Spinal cord (tissue), 9 donors: ENCODE measurements at regions not wholly inside any gene's neighbourhood (a gene's known extent, or its start where the extent isn't known, plus 50 kb on each side); places are given as distances from the start of the nearest gene placed in this dataset.
A peak's percentile ranks its signal among the peaks of the same experiment; 100 is the strongest.

Experiments
- DNase-seq, 6 donors: peaks; one replicate each; pipeline versions ENCODE4 v3.0.0 to v3.0.0-alpha.2; 2013 to 2015; ENCODE audit warnings: low spot score in 6 of 6, low read depth in 4 of 6
- H3K27ac ChIP-seq: one replicate; pipeline ENCODE4 v1.5.1; 2013; ENCODE audit warnings: low read depth, low read length, control low read depth
- H3K27me3 ChIP-seq: one replicate; pipeline ENCODE4 v1.6.1; 2013; ENCODE audit warnings: low read length; ENCODE audit not compliant: control insufficient read depth, insufficient read depth
- H3K36me3 ChIP-seq: one replicate; pipeline ENCODE4 v1.6.1; 2013; ENCODE audit warnings: low read length; ENCODE audit not compliant: control insufficient read depth, insufficient read depth
- H3K4me1 ChIP-seq: one replicate; pipeline ENCODE4 v1.6.1; 2013; ENCODE audit warnings: low read length; ENCODE audit not compliant: control insufficient read depth, insufficient read depth
- H3K4me3 ChIP-seq: one replicate; pipeline ENCODE4 v1.5.1; 2013; ENCODE audit warnings: low read depth, low read length, control low read depth
- H3K9me3 ChIP-seq: one replicate; pipeline ENCODE4 v1.6.1; 2013; ENCODE audit warnings: low read length; ENCODE audit not compliant: control insufficient read depth, insufficient read depth
- WGBS: methylation state at CpG from one replicate; pipeline ENCODE4 v1.1.5; 2013; ENCODE audit warnings: missing lambda C conversion rate; ENCODE audit not compliant: insufficient coverage; 5-methylcytosine and 5-hydroxymethylcytosine counted together
- donor health status: healthy.

GRCh38 chr5:17426104-17426749 is 71.8 kb upstream of the TAF11L2 start:
- H3K4me3 ChIP-seq = no peak overlapping the region
- no peaks in the 10 kb centered on the region for H3K4me1 ChIP-seq
- DNase-seq = no peak
- WGBS = no CpG with 5 or more reads among the region's 2 CpGs
- no peaks in the 10 kb centered on the region for H3K36me3 ChIP-seq
- H3K27ac ChIP-seq = no peak overlapping the region
- H3K27me3 ChIP-seq = no peaks in the 10 kb centered on the region
- no peaks in the 10 kb centered on the region for H3K9me3 ChIP-seq

- H3K27ac ChIP-seq = no peak overlapping the region
- H3K9me3 ChIP-seq = no peaks in the 10 kb centered on the region
- 72% methylated on average over 5 of the region's 7 CpGs for WGBS
Measured at GRCh38 chr5:17428176-17428800, 69.7 kb upstream of the TAF11L2 start.

GRCh38 chr5:17429353-17429752 is 68.7 kb upstream of the TAF11L2 start:
- H3K36me3 ChIP-seq = no peaks in the 10 kb centered on the region
- DNase-seq = no peak
- WGBS = 71% methylated on average over 1 of the region's 4 CpGs
- H3K9me3 ChIP-seq = no peaks in the 10 kb centered on the region
- H3K27ac ChIP-seq = no peak overlapping the region
- no peaks in the 10 kb centered on the region for H3K27me3 ChIP-seq
- no peak overlapping the region for H3K4me3 ChIP-seq
- H3K4me1 ChIP-seq = no peaks in the 10 kb centered on the region

More at GRCh38 chr5:17428176-17428800, 69.7 kb upstream of the TAF11L2 start:
- Histone ChIP-seq H3K4me1 (no peaks in the 10 kb centered on the region), H3K27me3 (no peaks in the 10 kb centered on the region), H3K36me3 (no peaks in the 10 kb centered on the region), H3K4me3 (no peak overlapping the region)
- DNase-seq = no peak

- Histone ChIP-seq H3K9me3 (no peaks in the 10 kb centered on the region), H3K4me1 (no peaks in the 10 kb centered on the region), H3K27ac (no peak overlapping the region), H3K4me3 (no peak overlapping the region), H3K27me3 (no peaks in the 10 kb centered on the region), H3K36me3 (no peaks in the 10 kb centered on the region)
- DNase-seq = no peak
- WGBS = 91% methylated on average over 2 of the region's 5 CpGs
Measured at GRCh38 chr5:17430241-17430640, 67.8 kb upstream of the TAF11L2 start.

- Histone ChIP-seq H3K27me3 (no peaks in the 10 kb centered on the region), H3K36me3 (no peaks in the 10 kb centered on the region), H3K4me1 (no peaks in the 10 kb centered on the region), H3K27ac (no peak overlapping the region), H3K9me3 (no peaks in the 10 kb centered on the region), H3K4me3 (no peak overlapping the region)
- DNase-seq = no peak
- WGBS = 98% methylated on average over 5 of the region's 8 CpGs
Measured at GRCh38 chr5:17431272-17432050, 66.6 kb upstream of the TAF11L2 start.

GRCh38 chr5:17432569-17432968 is 65.5 kb upstream of the TAF11L2 start:
- Histone ChIP-seq H3K9me3 (no peaks in the 10 kb centered on the region), H3K36me3 (no peaks in the 10 kb centered on the region), H3K4me3 (no peak overlapping the region), H3K27me3 (no peaks in the 10 kb centered on the region), H3K4me1 (no peaks in the 10 kb centered on the region), H3K27ac (no peak overlapping the region)
- DNase-seq = no peak
- no CpG with 5 or more reads among the region's 3 CpGs for WGBS

- WGBS = no CpG with 5 or more reads among the region's 6 CpGs
Measured at GRCh38 chr5:17433406-17433805, 64.6 kb upstream of the TAF11L2 start.

GRCh38 chr5:17434982-17435381 is 63.0 kb upstream of the TAF11L2 start:
- no peak for DNase-seq
- Histone ChIP-seq H3K4me1 (no peaks in the 10 kb centered on the region), H3K9me3 (no peaks in the 10 kb centered on the region), H3K27me3 (no peaks in the 10 kb centered on the region), H3K36me3 (no peaks in the 10 kb centered on the region), H3K4me3 (no peak overlapping the region), H3K27ac (no peak overlapping the region)

More at GRCh38 chr5:17433406-17433805, 64.6 kb upstream of the TAF11L2 start:
- DNase-seq = peak in 2 of 6 donors; percentile 67 to 69
- Histone ChIP-seq H3K4me1 (no peaks in the 10 kb centered on the region), H3K27ac (no peak overlapping the region), H3K9me3 (no peaks in the 10 kb centered on the region), H3K4me3 (no peak overlapping the region), H3K27me3 (no peaks in the 10 kb centered on the region), H3K36me3 (no peaks in the 10 kb centered on the region)

- Histone ChIP-seq H3K4me1 (no peaks in the 10 kb centered on the region), H3K9me3 (no peaks in the 10 kb centered on the region), H3K27me3 (no peaks in the 10 kb centered on the region), H3K4me3 (no peak overlapping the region), H3K36me3 (no peaks in the 10 kb centered on the region), H3K27ac (no peak overlapping the region)
- no peak for DNase-seq
- WGBS = 80% methylated on average over 1 of the region's 4 CpGs
Measured at GRCh38 chr5:17436350-17436749, 61.7 kb upstream of the TAF11L2 start.
